Heart right ventricle (tissue), 16 donors: ENCODE measurements at regions not wholly inside any gene's neighbourhood (a gene's known extent, or its start where the extent isn't known, plus 50 kb on each side); places are given as distances from the start of the nearest gene placed in this dataset.
A peak's percentile ranks its signal among the peaks of the same experiment; 100 is the strongest.

Experiments used
- ATAC-seq, 8 donors: fragments of 200-7000 bp; cut with Tn5 transposase; one replicate each; pipeline ENCODE4 v1.9.1; 2020; ENCODE audit warnings: mild to moderate bottlenecking in 8 of 8, moderate library complexity in 8 of 8, moderate number of reproducible peaks in 1 of 8
- DNase-seq, 2 donors: peaks; one replicate each; pipeline ENCODE4 v3.0.0-alpha.2; 2020
- H3K27ac ChIP-seq, 10 donors: fragments of 200-600 bp; sonication (generic) in 2 of 10; one replicate each; pipeline versions ENCODE4 v1.5.0 to v1.8.0; 2020 to 2022; ENCODE audit warnings: mild to moderate bottlenecking in 3 of 10
- H3K27me3 ChIP-seq, 7 donors: fragments of 200-600 bp; one replicate each; pipeline ENCODE4 v1.8.0; 2021 to 2022; ENCODE audit warnings: mild to moderate bottlenecking in 2 of 7
- H3K36me3 ChIP-seq, 9 donors: fragments of 200-600 bp; sonication (generic) in 1 of 9; one replicate each; pipeline versions ENCODE4 v1.5.0 to v1.8.0; 2020 to 2022; ENCODE audit warnings: mild to moderate bottlenecking in 2 of 9
- H3K4me1 ChIP-seq, 9 donors: fragments of 200-600 bp; sonication (generic) in 1 of 9; one replicate each; pipeline versions ENCODE4 v1.5.0 to v1.8.0; 2020 to 2022; ENCODE audit warnings: mild to moderate bottlenecking in 4 of 9
- H3K4me3 ChIP-seq, 10 donors: fragments of 200-600 bp; sonication (generic) in 2 of 10; one replicate each; pipeline versions ENCODE4 v1.5.0 to v1.8.0; 2020 to 2022; ENCODE audit warnings: mild to moderate bottlenecking in 7 of 10, moderate library complexity in 2 of 10
- H3K9me3 ChIP-seq, 11 donors: fragments of 200-600 bp in 10 of 11; sonication (generic) in 2 of 11; one replicate each; pipeline versions ENCODE4 v1.5.0 to v1.8.0; 2013 to 2022; ENCODE audit warnings: mild to moderate bottlenecking in 2 of 11, control low read depth in 1 of 11, moderate library complexity in 1 of 11
- CTCF ChIP-seq, 9 donors: fragments of 200-600 bp; sonication (generic) in 2 of 9; IDR thresholded peaks; one replicate each; pipeline versions ENCODE4 v1.5.0 to v1.8.0; 2021 to 2022; ENCODE audit warnings: antibody characterized with exemption in 9 of 9, mild to moderate bottlenecking in 5 of 9, moderate library complexity in 1 of 9
- WGBS, 2 donors: extraction: QIAGEN DNeasy Blood & Tissue Kit; methylation state at CpG; one replicate each; pipeline ENCODE4 v1.1.7; 2013; ENCODE audit warnings: inconsistent platforms in 1 of 2; 5-methylcytosine and 5-hydroxymethylcytosine counted together
- intact Hi-C, 10 donors: fragments of 100-400 bp; cut with DNase I; formaldehyde crosslinking; loops; one replicate each; pipeline versions ENCODE4 v1.11.1 to v1.14.2; 2022
- donor health status: Arrhythmogenic right ventricular cardiomyopathy.
- donor health status: ischemic (EF 13 %, LVEDD 7.1; RV severe dilation, severe dysfunction).
- donor health status: healthy with polysubstance abuse.
- donor health status: DM: no; HTN: yes; CAD: no.
- donor health status: DM: no; HTN: no; CAD: no.
- donor health status: ischemic (EF 25% LVEDD 6.9; RV normal size, moderate dysfunction).
- donor health status: ischemic (EF 25% LVEDD 5.7; RV mildly dilated, moderate dysfunction).
- donor health status: healthy.
- donor health status: DM: yes; HTN: yes; CAD: no.
- donor health status: Ischemic cardiomyopathy.
- donor health status: ischemic (EF 35%, LVEDD 5.7; RV mildly dilated, moderate dysfunction).
- donor health status: nonischemic (EF 11% LVEDD 7.7; RV severe dilation, severe dysfunction).
- donor health status: DM: yes; HTN: yes; CAD: no.
- donor health status: PGD.
- donor health status: ischemic (EF 29% LVEDD 5.4; RV normal size, mild dysfunction).
- donor health status: nonischemic (EF 23%, LVEDD 6.1; RV moderate dilation, normal function).

GRCh38 chr5:145378226-145378625 lies 456.9 kb downstream of the PRELID2 start:
- WGBS, 2 donors = 35 to 40% methylated on average over 1 of the region's 1 CpG
- Histone ChIP-seq H3K4me3 (no peak overlapping the region), H3K4me1 (no peaks in the 10 kb centered on the region), H3K36me3 (no peaks in the 10 kb centered on the region), H3K9me3 (peaks cover 0 to 88% (median 28%) of the 10 kb centered on the region in 11 donors), H3K27me3 (no peaks in the 10 kb centered on the region), H3K27ac (no peak overlapping the region)
- intact Hi-C loops = no loop called here
- no peak for TF ChIP-seq CTCF (IDR thresholded peaks at IDR 0.05)
- no peak for ATAC-seq
- DNase-seq = no peak

- 84 to 90% methylated on average over 2 of the region's 2 CpGs for whole genome bisulfite sequencing, 2 donors
- ATAC-seq = no peak
- no peak for TF ChIP-seq CTCF (IDR thresholded peaks at IDR 0.05)
- intact Hi-C loops = no loop called here
- H3K36me3 ChIP-seq = no peaks in the 10 kb centered on the region
- DNase-seq = no peak
- H3K9me3 ChIP-seq = peaks cover 0 to 80% (median 33%) of the 10 kb centered on the region in 11 donors
- H3K27ac ChIP-seq = no peak overlapping the region
- no peaks in the 10 kb centered on the region for H3K27me3 ChIP-seq
- H3K4me3 ChIP-seq = no peak overlapping the region
- no peaks in the 10 kb centered on the region for H3K4me1 ChIP-seq
These were observed 459.6 kb downstream of the PRELID2 start for GRCh38 chr5:145375521-145375920.

- WGBS, 2 donors = 53 to 54% methylated on average over 3 of the region's 3 CpGs
- H3K27ac ChIP-seq = no peak overlapping the region
- H3K27me3 ChIP-seq = no peaks in the 10 kb centered on the region
- H3K4me1 ChIP-seq = no peaks in the 10 kb centered on the region
- no peak for TF ChIP-seq CTCF (IDR thresholded peaks at IDR 0.05)
- H3K9me3 ChIP-seq = peaks cover 0 to 20% (median 0%) of the 10 kb centered on the region in 11 donors
- no peak for DNase-seq
- no peak overlapping the region for H3K4me3 ChIP-seq
- intact Hi-C loops = loop anchor here in 1 of 10 donors (10.0 kb wide), 1 partner anchor 369 kb away; no protein-coding TSS in a partner anchor
- H3K36me3 ChIP-seq = no peaks in the 10 kb centered on the region
- peak in 5 of 8 donors; percentile 35 to 81 (median 55) for ATAC-seq
These were observed 469.7 kb downstream of the PRELID2 start for GRCh38 chr5:145365464-145365863.

GRCh38 chr5:145362266-145362665 lies 472.9 kb downstream of the PRELID2 start:
- Histone ChIP-seq H3K4me3 (no peak overlapping the region), H3K9me3 (peaks cover 0 to 5% (median 0%) of the 10 kb centered on the region in 11 donors), H3K27ac (no peak overlapping the region), H3K27me3 (no peaks in the 10 kb centered on the region), H3K36me3 (no peaks in the 10 kb centered on the region), H3K4me1 (no peaks in the 10 kb centered on the region)
- WGBS, 2 donors = 56 to 61% methylated on average over 2 of the region's 2 CpGs
- DNase-seq = no peak
- intact Hi-C loops = loop anchor here in 1 of 10 donors (10.0 kb wide), 1 partner anchor 373 kb away; no protein-coding TSS in a partner anchor
- no peak for ATAC-seq
- TF ChIP-seq CTCF (IDR thresholded peaks at IDR 0.05) = no peak
